Adrenal gland (tissue), 9 donors: ENCODE measurements at regions not wholly inside any gene's neighbourhood (a gene's known extent, or its start where the extent isn't known, plus 50 kb on each side); places are given as distances from the start of the nearest gene placed in this dataset.

Experiments
- DNase-seq, 7 donors: peaks; one replicate each; pipeline ENCODE4 v3.0.0-alpha.2; 2019 to 2020
- H3K27ac ChIP-seq, 5 donors: fragments of 200-600 bp; sonication (generic) in 4 of 5; 1 replicate in 3 of 5; 2 replicates in 2 of 5; pipeline versions ENCODE4 v1.5.1 to v1.8.0; 2016 to 2020; ENCODE audit warnings: mild to moderate bottlenecking in 1 of 5
- H3K27me3 ChIP-seq: fragments of 200-600 bp; 2 replicates; pipeline ENCODE4 v1.8.0; 2021
- H3K36me3 ChIP-seq, 2 donors: fragments of 200-600 bp; replicated peaks in 1 of 2; 1 replicate in 1 of 2; 2 replicates in 1 of 2; pipeline versions ENCODE4 v1.5.1 to v1.8.0; 2018 to 2022
- H3K4me1 ChIP-seq, 2 donors: fragments of 200-600 bp; replicated peaks in 1 of 2; 1 replicate in 1 of 2; 2 replicates in 1 of 2; pipeline versions ENCODE4 v1.5.1 to v1.8.0; 2018 to 2021
- H3K4me3 ChIP-seq, 4 donors: fragments of 200-600 bp; sonication (generic) in 3 of 4; one replicate each; pipeline ENCODE4 v1.5.1; 2016 to 2018
- H3K9me3 ChIP-seq, 3 donors: fragments of 200-600 bp; sonication (generic) in 1 of 3; replicated peaks in 1 of 3; 1 replicate in 2 of 3; 2 replicates in 1 of 3; pipeline versions ENCODE4 v1.5.1 to v1.8.0; 2016 to 2021
- POLR2A ChIP-seq, 2 donors: fragments of 450-650 bp; IDR thresholded peaks; one replicate each; pipeline ENCODE4 v1.6.1; 2017; ENCODE audit warnings: antibody characterized with exemption in 2 of 2, mild to moderate bottlenecking in 2 of 2, moderate library complexity in 1 of 2
- WGBS, 4 donors: extraction: QIAGEN DNeasy Blood & Tissue Kit in 2 of 4; methylation state at CpG; one replicate each; pipeline versions ENCODE4 v1.1.5 to v1.1.7; 2013 to 2017; 5-methylcytosine and 5-hydroxymethylcytosine counted together
- intact Hi-C, 2 donors: fragments of 100-400 bp; cut with DNase I; formaldehyde crosslinking; loops; one replicate each; pipeline versions ENCODE4 v1.14.1 to v1.15.0; 2022 to 2023
- TF ChIP-seq, protein P1 (sequence below), 6 experiments: fragments of 450-650 bp in 4 of 6; fragments of 200-600 bp in 2 of 6; sonication (generic) in 1 of 6; IDR thresholded peaks; 1 replicate in 5 of 6; 2 replicates in 1 of 6; pipeline versions ENCODE4 v1.5.1 to v1.8.0; 2016 to 2021; ENCODE audit warnings: antibody characterized with exemption in 6 of 6, mild to moderate bottlenecking in 2 of 6, moderate library complexity in 1 of 6
- donor health status: healthy with polysubstance abuse.
- donor health status: Bipolar disorder and iron deficiency.
- donor health status: DM: yes; HTN: yes; CAD: no.
- donor health status: DM: no; HTN: no; CAD: no.
- donor health status: DM: no; HTN: no; CAD: no.

DNA sequence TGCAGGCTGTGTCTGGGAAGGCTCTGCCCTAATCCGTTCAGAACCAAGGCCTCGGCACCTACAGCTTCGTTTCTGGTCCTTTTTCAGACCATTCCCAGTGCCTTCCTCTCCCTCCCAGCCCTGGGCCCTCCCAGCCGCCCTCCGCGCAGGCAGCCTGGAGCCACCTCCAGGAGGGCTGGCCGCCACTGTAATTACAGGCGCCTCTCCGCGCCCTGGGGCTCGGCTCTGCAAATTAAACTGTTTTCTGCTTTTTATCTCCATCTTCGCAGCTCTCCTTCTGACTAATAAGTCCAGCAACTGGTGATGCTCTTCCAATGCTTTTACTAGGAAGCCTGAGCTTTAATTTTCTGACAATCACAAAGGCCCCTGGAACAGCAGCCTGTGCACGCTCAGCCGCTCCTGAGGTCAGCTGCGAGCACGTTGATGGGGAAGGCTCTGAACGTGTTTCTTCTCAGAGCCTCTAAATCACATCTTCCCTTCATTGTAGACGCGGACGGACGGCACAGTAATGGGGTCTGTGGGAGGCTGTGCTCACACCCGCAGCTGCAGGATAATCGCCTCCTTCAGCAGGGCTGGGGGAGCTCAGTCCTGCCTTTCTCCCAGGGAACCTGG, 194.6 kb downstream of the DLL1 start:
- DNase-seq, result peak in 5 of 7 donors; percentile 1 to 61 (median 10)
- intact Hi-C loops, result no loop called here
- no peak overlapping the region for H3K4me3 ChIP-seq
- 72 to 79% (median 75%) methylated on average over 14 to 23 of the region's 23 CpGs for WGBS, 4 donors
- H3K36me3 ChIP-seq, result no peaks in the 10 kb centered on the region
- no peak for TF ChIP-seq POLR2A (IDR thresholded peaks at IDR 0.05)
- TF ChIP-seq, protein P1, sequence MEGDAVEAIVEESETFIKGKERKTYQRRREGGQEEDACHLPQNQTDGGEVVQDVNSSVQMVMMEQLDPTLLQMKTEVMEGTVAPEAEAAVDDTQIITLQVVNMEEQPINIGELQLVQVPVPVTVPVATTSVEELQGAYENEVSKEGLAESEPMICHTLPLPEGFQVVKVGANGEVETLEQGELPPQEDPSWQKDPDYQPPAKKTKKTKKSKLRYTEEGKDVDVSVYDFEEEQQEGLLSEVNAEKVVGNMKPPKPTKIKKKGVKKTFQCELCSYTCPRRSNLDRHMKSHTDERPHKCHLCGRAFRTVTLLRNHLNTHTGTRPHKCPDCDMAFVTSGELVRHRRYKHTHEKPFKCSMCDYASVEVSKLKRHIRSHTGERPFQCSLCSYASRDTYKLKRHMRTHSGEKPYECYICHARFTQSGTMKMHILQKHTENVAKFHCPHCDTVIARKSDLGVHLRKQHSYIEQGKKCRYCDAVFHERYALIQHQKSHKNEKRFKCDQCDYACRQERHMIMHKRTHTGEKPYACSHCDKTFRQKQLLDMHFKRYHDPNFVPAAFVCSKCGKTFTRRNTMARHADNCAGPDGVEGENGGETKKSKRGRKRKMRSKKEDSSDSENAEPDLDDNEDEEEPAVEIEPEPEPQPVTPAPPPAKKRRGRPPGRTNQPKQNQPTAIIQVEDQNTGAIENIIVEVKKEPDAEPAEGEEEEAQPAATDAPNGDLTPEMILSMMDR (IDR thresholded peaks at IDR 0.05), result no peak
- no peak overlapping the region for H3K27ac ChIP-seq
- no peaks in the 10 kb centered on the region for H3K4me1 ChIP-seq
- no peaks in the 10 kb centered on the region for H3K9me3 ChIP-seq
- peaks cover 5% of the 10 kb centered on the region for H3K27me3 ChIP-seq

GRCh38 chr6:170095273-170095981, 195.5 kb downstream of the DLL1 start:
- DNase-seq, result peak in 5 of 7 donors; percentile 4 to 48 (median 9)
- WGBS, 4 donors, result 74 to 80% (median 79%) methylated on average over 16 to 21 of the region's 21 CpGs
- no peaks in the 10 kb centered on the region for H3K4me1 ChIP-seq
- no peak overlapping the region for H3K4me3 ChIP-seq
- TF ChIP-seq POLR2A (IDR thresholded peaks at IDR 0.05), result no peak
- TF ChIP-seq, protein P1 (IDR thresholded peaks at IDR 0.05), result no peak
- H3K27ac ChIP-seq, result no peak overlapping the region
- H3K36me3 ChIP-seq, result no peaks in the 10 kb centered on the region
- peaks cover 5% of the 10 kb centered on the region for H3K27me3 ChIP-seq
- intact Hi-C loops, result no loop called here
- no peaks in the 10 kb centered on the region for H3K9me3 ChIP-seq

DNA sequence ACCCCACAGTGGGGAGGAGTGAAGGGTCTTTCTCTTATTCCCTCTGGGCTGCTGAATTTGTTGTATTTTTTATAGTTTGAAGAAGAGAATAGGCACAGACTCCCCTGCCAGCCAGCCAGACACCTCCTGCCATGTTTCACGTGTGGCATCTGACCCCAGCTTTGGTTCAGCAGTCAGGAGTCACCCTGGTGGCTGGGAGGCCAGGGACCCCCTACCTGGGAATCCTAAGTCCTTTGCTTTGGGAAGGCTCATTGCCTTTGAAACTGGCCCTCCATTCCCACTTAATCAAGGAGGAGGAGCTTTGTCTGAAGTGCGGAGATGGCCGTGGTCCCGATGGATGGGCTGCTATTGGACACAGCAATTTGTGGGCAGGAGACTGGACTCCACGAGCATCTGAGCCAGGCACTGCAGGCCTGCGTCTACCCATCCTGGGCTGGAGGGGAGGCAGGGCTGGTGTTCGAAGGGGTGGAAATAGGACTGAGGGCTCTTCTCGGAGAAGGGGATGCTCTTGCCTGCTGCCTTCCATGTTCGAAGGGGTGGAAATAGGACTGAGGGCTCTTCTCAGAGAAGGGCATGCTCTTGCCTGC, 196.1 kb downstream of the DLL1 start:
- Histone ChIP-seq H3K9me3 (no peaks in the 10 kb centered on the region), H3K27ac (no peak overlapping the region), H3K4me1 (no peaks in the 10 kb centered on the region), H3K27me3 (peaks cover 5% of the 10 kb centered on the region), H3K4me3 (no peak overlapping the region), H3K36me3 (no peaks in the 10 kb centered on the region)
- peak in 3 of 7 donors; percentile 5 to 30 (median 16) for DNase-seq
- TF ChIP-seq, protein P1 (IDR thresholded peaks at IDR 0.05), result no peak
- no peak for TF ChIP-seq POLR2A (IDR thresholded peaks at IDR 0.05)
- intact Hi-C loops, result no loop called here
- 73 to 85% (median 84%) methylated on average over 3 to 9 of the region's 9 CpGs for WGBS, 4 donors
